ENCODE measurements at regions not wholly inside any gene's neighbourhood (a gene's known extent, or its start where the extent isn't known, plus 50 kb on each side); places are given as distances from the start of the nearest gene placed in this dataset.

GRCh38 chr18:61076986-61077385, 256.2 kb upstream of the CDH20 start:
- no peaks in the 10 kb centered on the region for H3K4me1 ChIP-seq (ENCODE audit: control insufficient read depth, insufficient read depth, low read length)
- no peak overlapping the region for H3K4me3 ChIP-seq (ENCODE audit: low read depth, low read length)

DNA sequence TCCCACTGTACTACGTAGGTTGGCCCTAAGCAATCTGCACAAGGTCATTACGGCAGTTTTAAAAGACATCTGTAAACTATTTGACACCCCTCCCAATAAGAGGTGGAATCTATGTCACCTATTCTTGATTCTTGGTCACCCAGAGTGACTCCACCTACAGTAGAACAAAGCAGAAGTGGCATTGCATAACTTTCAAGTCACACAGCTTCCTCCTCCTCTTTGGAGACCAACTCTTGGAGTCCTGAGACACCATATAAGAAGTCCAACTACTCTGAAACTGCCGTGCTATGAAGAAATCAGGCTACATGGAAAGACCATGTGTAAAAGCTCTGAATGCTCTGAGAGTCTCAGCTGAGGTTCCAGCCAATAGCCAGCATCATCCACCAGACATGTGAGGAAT, 253.5 kb upstream of the CDH20 start:
- Histone ChIP-seq H3K27me3 (ENCODE audit: control insufficient read depth, insufficient read depth, low read length) (no peaks in the 10 kb centered on the region), H3K9me3 (ENCODE audit: control insufficient read depth, insufficient read depth, low read depth, low read length) (no peaks in the 10 kb centered on the region), H3K4me3 (ENCODE audit: low read depth, low read length) (no peak overlapping the region), H3K36me3 (ENCODE audit: control insufficient read depth, insufficient read depth, low read length) (no peaks in the 10 kb centered on the region), H3K27ac (ENCODE audit: low read depth, low read length) (no peak overlapping the region), H3K9ac (ENCODE audit: low read length) (no peak overlapping the region), H3K4me1 (ENCODE audit: control insufficient read depth, insufficient read depth, low read length) (no peaks in the 10 kb centered on the region)

More at GRCh38 chr18:61076986-61077385, 256.2 kb upstream of the CDH20 start:
- Histone ChIP-seq H3K36me3 (ENCODE audit: control insufficient read depth, insufficient read depth, low read length) (no peaks in the 10 kb centered on the region), H3K27ac (ENCODE audit: low read depth, low read length) (no peak overlapping the region), H3K27me3 (ENCODE audit: control insufficient read depth, insufficient read depth, low read length) (no peaks in the 10 kb centered on the region), H3K9me3 (ENCODE audit: control insufficient read depth, insufficient read depth, low read depth, low read length) (no peaks in the 10 kb centered on the region), H3K9ac (ENCODE audit: low read length) (no peak overlapping the region)

GRCh38 chr18:61080954-61081528, 252.2 kb upstream of the CDH20 start:
- Histone ChIP-seq H3K9me3 (ENCODE audit: control insufficient read depth, insufficient read depth, low read depth, low read length) (no peaks in the 10 kb centered on the region), H3K27ac (ENCODE audit: low read depth, low read length) (no peak overlapping the region), H3K4me1 (ENCODE audit: control insufficient read depth, insufficient read depth, low read length) (no peaks in the 10 kb centered on the region)

DNA sequence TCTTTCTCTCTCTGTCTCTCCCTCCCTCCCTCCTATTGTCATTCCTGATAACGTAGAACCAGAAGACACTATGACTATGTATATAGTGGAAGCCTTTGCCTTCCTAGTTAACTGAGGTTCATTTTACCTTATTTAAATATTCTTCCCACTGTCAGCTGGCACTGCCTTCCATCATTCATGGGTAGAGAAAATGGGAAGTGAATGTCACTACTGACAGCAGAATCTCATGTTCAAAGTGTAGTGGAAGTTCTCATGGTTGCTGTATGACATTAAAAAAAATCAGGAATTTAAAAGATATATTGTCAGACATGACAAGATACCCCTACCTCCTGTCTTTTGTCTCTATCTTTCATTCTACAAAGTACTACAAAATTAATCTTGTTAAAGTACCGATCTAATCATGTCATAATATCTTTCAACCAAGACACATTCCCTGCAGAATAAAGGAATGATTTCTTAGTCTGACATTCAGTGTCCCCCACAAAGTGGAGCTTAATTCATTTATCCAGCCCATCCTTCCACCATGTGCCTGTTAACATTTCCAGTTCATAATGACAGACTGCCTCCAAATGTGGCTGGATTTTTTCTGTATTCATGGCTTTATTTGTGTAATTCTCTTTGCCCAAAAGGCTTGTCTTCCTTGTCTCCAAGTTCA, 250.1 kb upstream of the CDH20 start:
- Histone ChIP-seq H3K4me1 (ENCODE audit: control insufficient read depth, insufficient read depth, low read length) (no peaks in the 10 kb centered on the region), H3K36me3 (ENCODE audit: control insufficient read depth, insufficient read depth, low read length) (no peaks in the 10 kb centered on the region), H3K27ac (ENCODE audit: low read depth, low read length) (no peak overlapping the region), H3K4me3 (ENCODE audit: low read depth, low read length) (no peak overlapping the region), H3K9me3 (ENCODE audit: control insufficient read depth, insufficient read depth, low read depth, low read length) (no peaks in the 10 kb centered on the region), H3K9ac (ENCODE audit: low read length) (no peak overlapping the region), H3K27me3 (ENCODE audit: control insufficient read depth, insufficient read depth, low read length) (no peaks in the 10 kb centered on the region)

More at GRCh38 chr18:61080954-61081528, 252.2 kb upstream of the CDH20 start:
- Histone ChIP-seq H3K36me3 (ENCODE audit: control insufficient read depth, insufficient read depth, low read length) (no peaks in the 10 kb centered on the region), H3K4me3 (ENCODE audit: low read depth, low read length) (no peak overlapping the region), H3K27me3 (ENCODE audit: control insufficient read depth, insufficient read depth, low read length) (no peaks in the 10 kb centered on the region), H3K9ac (ENCODE audit: low read length) (no peak overlapping the region)

DNA sequence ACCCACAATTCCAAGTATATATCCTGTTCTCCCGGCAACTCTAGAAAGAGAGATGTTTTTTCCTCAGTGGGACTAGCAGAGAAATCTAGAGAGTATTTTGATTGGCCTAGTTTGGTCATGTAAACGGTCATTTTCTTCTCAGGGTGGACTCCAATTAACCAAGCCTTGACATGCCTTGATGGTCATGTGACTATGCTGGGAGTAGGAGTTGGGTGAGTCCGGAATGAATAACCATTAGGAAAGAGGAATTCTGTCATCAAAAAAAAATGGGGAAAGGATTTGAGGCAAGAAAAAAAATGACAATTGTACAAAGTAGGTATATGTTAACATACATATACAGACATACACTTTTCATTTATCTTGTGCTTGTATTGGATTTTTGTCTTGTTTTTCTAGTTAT, 248.2 kb upstream of the CDH20 start:
- no peaks in the 10 kb centered on the region for H3K9me3 ChIP-seq (ENCODE audit: control insufficient read depth, insufficient read depth, low read depth, low read length)
- H3K27me3 ChIP-seq (ENCODE audit: control insufficient read depth, insufficient read depth, low read length) = no peaks in the 10 kb centered on the region
- H3K9ac ChIP-seq (ENCODE audit: low read length) = no peak overlapping the region
- no peak overlapping the region for H3K27ac ChIP-seq (ENCODE audit: low read depth, low read length)
- no peak overlapping the region for H3K4me3 ChIP-seq (ENCODE audit: low read depth, low read length)
- no peaks in the 10 kb centered on the region for H3K36me3 ChIP-seq (ENCODE audit: control insufficient read depth, insufficient read depth, low read length)
- no peaks in the 10 kb centered on the region for H3K4me1 ChIP-seq (ENCODE audit: control insufficient read depth, insufficient read depth, low read length)

DNA sequence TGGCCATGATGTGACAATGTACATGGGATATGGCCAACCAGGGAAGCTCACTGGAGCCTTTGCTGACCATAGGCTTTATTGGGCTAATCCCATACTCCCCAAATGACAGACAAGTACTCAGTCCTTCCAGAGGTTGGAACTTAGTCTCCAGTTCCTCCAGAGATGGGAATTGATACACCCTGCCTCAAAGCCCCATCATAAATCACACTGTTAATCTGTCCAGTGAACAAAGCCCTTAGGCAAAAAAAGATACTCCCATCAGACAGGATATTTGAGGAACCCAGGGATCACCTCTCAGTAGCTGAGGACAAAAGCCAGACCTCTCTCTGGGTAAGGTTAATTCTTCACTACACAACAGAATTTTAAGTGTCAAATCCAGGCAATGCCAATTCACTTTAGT, 247.5 kb upstream of the CDH20 start:
- H3K9me3 ChIP-seq (ENCODE audit: control insufficient read depth, insufficient read depth, low read depth, low read length) = no peaks in the 10 kb centered on the region
- no peaks in the 10 kb centered on the region for H3K27me3 ChIP-seq (ENCODE audit: control insufficient read depth, insufficient read depth, low read length)
- H3K36me3 ChIP-seq (ENCODE audit: control insufficient read depth, insufficient read depth, low read length) = no peaks in the 10 kb centered on the region
- H3K27ac ChIP-seq (ENCODE audit: low read depth, low read length) = no peak overlapping the region
- no peak overlapping the region for H3K9ac ChIP-seq (ENCODE audit: low read length)
- no peaks in the 10 kb centered on the region for H3K4me1 ChIP-seq (ENCODE audit: control insufficient read depth, insufficient read depth, low read length)
- no peak overlapping the region for H3K4me3 ChIP-seq (ENCODE audit: low read depth, low read length)

DNA sequence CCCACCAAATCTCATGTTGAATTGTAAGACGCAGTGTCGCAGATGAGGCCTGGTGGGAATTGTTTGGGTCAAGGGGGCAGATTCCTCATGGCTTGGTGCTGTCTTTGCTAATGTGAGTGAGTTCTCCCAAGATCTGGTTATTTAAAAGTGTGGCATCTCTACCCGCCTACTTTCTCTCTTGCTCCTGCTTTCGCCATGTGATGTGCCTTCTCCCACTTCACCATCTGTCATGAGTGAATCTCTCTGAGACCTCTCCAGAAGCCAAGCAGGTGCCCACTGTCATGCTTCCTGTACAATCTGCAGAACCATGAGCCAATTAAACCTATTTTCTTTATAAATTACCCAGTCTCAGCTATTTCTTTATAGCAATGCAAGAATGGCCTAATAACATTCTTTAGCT, 246.6 kb upstream of the CDH20 start:
- no peaks in the 10 kb centered on the region for H3K27me3 ChIP-seq (ENCODE audit: control insufficient read depth, insufficient read depth, low read length)
- H3K27ac ChIP-seq (ENCODE audit: low read depth, low read length) = no peak overlapping the region

DNA sequence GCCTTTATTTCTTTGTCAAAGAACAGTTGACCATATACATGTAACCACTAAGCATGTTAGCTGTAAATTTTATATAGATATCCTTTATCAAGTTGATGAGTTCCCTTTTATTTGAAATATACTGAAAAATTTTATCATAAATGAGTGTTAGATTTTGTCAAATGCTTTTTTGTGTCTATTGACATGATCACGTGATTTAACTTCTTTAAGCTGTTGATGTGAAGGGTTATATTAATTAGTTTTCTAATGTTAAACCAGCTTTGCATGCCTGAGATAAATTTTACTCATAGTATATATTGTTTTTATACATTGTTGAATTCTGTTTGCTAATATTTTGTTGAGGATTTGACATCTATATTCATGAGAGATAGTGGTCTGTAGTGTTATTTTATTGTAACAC, 241.9 kb upstream of the CDH20 start:
- no peaks in the 10 kb centered on the region for H3K4me1 ChIP-seq (ENCODE audit: control insufficient read depth, insufficient read depth, low read length)
- no peak overlapping the region for H3K9ac ChIP-seq (ENCODE audit: low read length)
- no peak overlapping the region for H3K4me3 ChIP-seq (ENCODE audit: low read depth, low read length)
- no peaks in the 10 kb centered on the region for H3K36me3 ChIP-seq (ENCODE audit: control insufficient read depth, insufficient read depth, low read length)
- H3K27me3 ChIP-seq (ENCODE audit: control insufficient read depth, insufficient read depth, low read length) = no peaks in the 10 kb centered on the region
- no peak overlapping the region for H3K27ac ChIP-seq (ENCODE audit: low read depth, low read length)
- H3K9me3 ChIP-seq (ENCODE audit: control insufficient read depth, insufficient read depth, low read depth, low read length) = no peaks in the 10 kb centered on the region

More for the DNA sequence above, 246.6 kb upstream of the CDH20 start:
- Histone ChIP-seq H3K36me3 (ENCODE audit: control insufficient read depth, insufficient read depth, low read length) (no peaks in the 10 kb centered on the region), H3K9me3 (ENCODE audit: control insufficient read depth, insufficient read depth, low read depth, low read length) (no peaks in the 10 kb centered on the region), H3K9ac (ENCODE audit: low read length) (no peak overlapping the region), H3K4me3 (ENCODE audit: low read depth, low read length) (no peak overlapping the region), H3K4me1 (ENCODE audit: control insufficient read depth, insufficient read depth, low read length) (no peaks in the 10 kb centered on the region)

DNA sequence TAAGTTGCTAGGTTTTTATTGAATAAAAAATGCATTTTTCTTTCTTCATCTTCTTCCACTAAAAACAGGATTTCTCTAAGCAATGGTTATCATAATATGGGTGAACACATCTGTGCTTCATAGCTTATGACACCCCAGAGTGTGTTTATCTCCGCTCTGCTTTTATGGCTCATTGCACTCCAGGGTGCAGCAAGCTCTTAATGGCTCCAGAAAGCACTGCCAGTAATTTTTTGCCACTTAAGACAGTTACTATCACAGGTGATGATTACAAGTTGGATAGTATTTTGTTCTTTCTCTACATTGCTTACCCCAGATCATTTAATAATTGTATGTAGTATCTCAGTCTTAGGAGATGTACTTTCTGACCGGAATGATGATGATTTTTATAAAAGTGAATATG, 239.3 kb upstream of the CDH20 start:
- Histone ChIP-seq H3K36me3 (ENCODE audit: control insufficient read depth, insufficient read depth, low read length) (no peaks in the 10 kb centered on the region), H3K4me1 (ENCODE audit: control insufficient read depth, insufficient read depth, low read length) (no peaks in the 10 kb centered on the region), H3K9me3 (ENCODE audit: control insufficient read depth, insufficient read depth, low read depth, low read length) (no peaks in the 10 kb centered on the region), H3K4me3 (ENCODE audit: low read depth, low read length) (no peak overlapping the region), H3K27me3 (ENCODE audit: control insufficient read depth, insufficient read depth, low read length) (no peaks in the 10 kb centered on the region), H3K9ac (ENCODE audit: low read length) (no peak overlapping the region), H3K27ac (ENCODE audit: low read depth, low read length) (no peak overlapping the region)

GRCh38 chr18:61096226-61096625, 237.0 kb upstream of the CDH20 start:
- no peaks in the 10 kb centered on the region for H3K36me3 ChIP-seq (ENCODE audit: control insufficient read depth, insufficient read depth, low read length)
- H3K9me3 ChIP-seq (ENCODE audit: control insufficient read depth, insufficient read depth, low read depth, low read length) = no peaks in the 10 kb centered on the region
- no peak overlapping the region for H3K4me3 ChIP-seq (ENCODE audit: low read depth, low read length)
- no peak overlapping the region for H3K9ac ChIP-seq (ENCODE audit: low read length)
- H3K27ac ChIP-seq (ENCODE audit: low read depth, low read length) = no peak overlapping the region
- H3K4me1 ChIP-seq (ENCODE audit: control insufficient read depth, insufficient read depth, low read length) = no peaks in the 10 kb centered on the region
- no peaks in the 10 kb centered on the region for H3K27me3 ChIP-seq (ENCODE audit: control insufficient read depth, insufficient read depth, low read length)

DNA sequence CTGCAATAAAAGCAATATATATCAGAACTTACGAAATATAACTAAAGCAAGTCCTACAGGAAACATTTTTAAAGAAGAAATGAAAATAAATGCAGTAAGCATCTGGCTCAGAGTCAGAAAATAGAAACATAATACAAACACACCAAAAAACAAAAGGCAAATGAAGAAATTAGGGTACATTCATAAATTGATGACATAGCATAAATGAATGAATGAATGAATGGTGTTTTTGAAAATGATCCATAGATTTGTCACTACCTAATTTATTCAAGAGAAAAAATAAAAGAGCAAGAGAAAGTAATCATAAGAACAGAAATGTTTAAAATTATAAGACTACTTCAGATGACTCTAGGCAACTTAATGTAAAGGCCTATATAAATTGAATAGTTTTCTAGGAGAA, 226.1 kb upstream of the CDH20 start:
- H3K36me3 ChIP-seq (ENCODE audit: control insufficient read depth, insufficient read depth, low read length) = no peaks in the 10 kb centered on the region
- no peaks in the 10 kb centered on the region for H3K9me3 ChIP-seq (ENCODE audit: control insufficient read depth, insufficient read depth, low read depth, low read length)
- H3K4me3 ChIP-seq (ENCODE audit: low read depth, low read length) = no peak overlapping the region
- no peaks in the 10 kb centered on the region for H3K27me3 ChIP-seq (ENCODE audit: control insufficient read depth, insufficient read depth, low read length)
- H3K9ac ChIP-seq (ENCODE audit: low read length) = no peak overlapping the region
- H3K4me1 ChIP-seq (ENCODE audit: control insufficient read depth, insufficient read depth, low read length) = no peaks in the 10 kb centered on the region
- no peak overlapping the region for H3K27ac ChIP-seq (ENCODE audit: low read depth, low read length)

Measured in HUES6 (cell line).